H1 (cell line): ENCODE measurements at regions not wholly inside any gene's neighbourhood (a gene's known extent, or its start where the extent isn't known, plus 50 kb on each side); places are given as distances from the start of the nearest gene placed in this dataset.

ENCODE experiments used
- CTCF ChIA-PET: fragments of 300-600 bp; sonication (Branson Sonifier 250); formaldehyde crosslinking; loops from one replicate; lab custom pipeline; 2021; ENCODE audit not compliant: partially characterized antibody; lab: Charles Lee
- POLR2A ChIA-PET: fragments of 300-600 bp; sonication (Branson Sonifier 250); formaldehyde crosslinking; loops from one replicate; lab custom pipeline; 2021; ENCODE audit warnings: inconsistent platforms; ENCODE audit not compliant: partially characterized antibody; lab: Charles Lee
- DNase-seq, 2 experiments: peaks; one replicate each; pipeline versions ENCODE4 v3.0.0 to v3.0.0-alpha.2; 2010 to 2022; ENCODE audit warnings: low spot score in 2 of 2, low read depth in 1 of 2, mixed read lengths in 1 of 2
- FAIRE-seq: peaks from 2 replicates; lab custom pipeline; 2011; peaks lifted over from hg19 to GRCh38; lab: Jason Lieb, UNC
- H2AFZ ChIP-seq: 2 replicates; pipeline ENCODE4 v1.8.1; 2012; ENCODE audit warnings: low read length, inconsistent platforms
- H2AK5ac ChIP-seq: 2 replicates; pipeline ENCODE4 v1.6.1; 2013; ENCODE audit warnings: low read depth, low read length
- H2BK120ac ChIP-seq: replicated peaks from 2 replicates; pipeline ENCODE3; 2013; ENCODE audit warnings: low read depth, low read length, inconsistent platforms
- H2BK12ac ChIP-seq: 2 replicates; pipeline ENCODE4 v1.6.1; 2013; ENCODE audit warnings: low read depth, low read length
- H2BK15ac ChIP-seq: 2 replicates; pipeline ENCODE4 v1.6.1; 2013; ENCODE audit warnings: low read length
- H2BK20ac ChIP-seq: 2 replicates; pipeline ENCODE4 v1.6.1; 2013; ENCODE audit warnings: low read length
- H2BK5ac ChIP-seq: 2 replicates; pipeline ENCODE4 v1.6.1; 2013; ENCODE audit warnings: low read depth, low read length
- H3K14ac ChIP-seq: 2 replicates; pipeline ENCODE4 v1.6.1; 2013; ENCODE audit warnings: inconsistent platforms; ENCODE audit not compliant: insufficient read length
- H3K18ac ChIP-seq: 2 replicates; pipeline ENCODE4 v1.6.1; 2013; ENCODE audit warnings: low read length; ENCODE audit errors: extremely low read depth
- H3K23ac ChIP-seq: 2 replicates; pipeline ENCODE4 v1.6.1; 2013; ENCODE audit warnings: inconsistent platforms; ENCODE audit not compliant: insufficient read length
- H3K23me2 ChIP-seq: 2 replicates; pipeline ENCODE4 v1.6.1; 2013; ENCODE audit warnings: low read depth, low read length
- H3K27ac ChIP-seq: 2 replicates; pipeline ENCODE4 v1.6.1; 2011; ENCODE audit warnings: low read depth, low read length, inconsistent platforms
- H3K27me3 ChIP-seq, 4 experiments: replicated peaks in 1 of 4; 1 replicate in 1 of 4; 2 replicates in 3 of 4; pipeline versions ENCODE4 v1.6.1 to v1.8.1; 2011 to 2013; ENCODE audit warnings: low read length in 3 of 4, mild to moderate bottlenecking in 3 of 4, inconsistent platforms in 2 of 4, mixed read lengths in 2 of 4, moderate library complexity in 1 of 4; ENCODE audit not compliant: control insufficient read depth in 3 of 4, insufficient read depth in 3 of 4; ENCODE audit errors: extremely low read depth in 1 of 4
- H3K36me3 ChIP-seq, 4 experiments: 2 replicates each; pipeline versions ENCODE4 v1.6.1 to v1.8.1; 2011 to 2013; ENCODE audit warnings: mild to moderate bottlenecking in 4 of 4, low read length in 3 of 4, moderate library complexity in 2 of 4, control low read depth in 1 of 4, inconsistent platforms in 1 of 4; ENCODE audit not compliant: insufficient read depth in 4 of 4, control insufficient read depth in 2 of 4
- H3K4ac ChIP-seq: replicated peaks from 2 replicates; pipeline ENCODE3; 2013; ENCODE audit warnings: low read length, low read depth, mixed read lengths, inconsistent platforms; ENCODE audit not compliant: insufficient read length
- H3K4me1 ChIP-seq, 4 experiments: replicated peaks in 1 of 4; 1 replicate in 1 of 4; 2 replicates in 3 of 4; pipeline versions ENCODE4 v1.6.1 to v1.8.1; 2011 to 2013; ENCODE audit warnings: low read length in 3 of 4, inconsistent platforms in 2 of 4, mixed read lengths in 1 of 4; ENCODE audit not compliant: insufficient read depth in 4 of 4, control insufficient read depth in 3 of 4
- H3K4me2 ChIP-seq, 2 experiments: 2 replicates each; pipeline versions ENCODE4 v1.6.1 to v1.8.1; 2011 to 2013; ENCODE audit warnings: low read depth in 2 of 2, low read length in 2 of 2, control low read depth in 1 of 2, inconsistent platforms in 1 of 2, mild to moderate bottlenecking in 1 of 2; ENCODE audit not compliant: insufficient read depth in 1 of 2
- H3K4me3 ChIP-seq, 4 experiments: fragments of 200-600, 300-600 bp in 1 of 4; sonication (generic), shearing (Covaris generic), sonication (Bioruptor Twin) in 1 of 4; 2 replicates each; pipeline versions ENCODE4 v1.5.1 to v1.8.1; 2011 to 2016; ENCODE audit warnings: low read length in 4 of 4, low read depth in 3 of 4, control low read depth in 2 of 4, inconsistent platforms in 2 of 4, mild to moderate bottlenecking in 2 of 4, mixed read lengths in 1 of 4, moderate library complexity in 1 of 4; ENCODE audit not compliant: insufficient read depth in 2 of 4; ENCODE audit errors: extremely low read depth in 1 of 4
- H3K56ac ChIP-seq: replicated peaks from 2 replicates; pipeline ENCODE3; 2013; ENCODE audit warnings: low read depth, mild to moderate bottlenecking, mixed read lengths, low read length, inconsistent platforms; ENCODE audit not compliant: insufficient read length
- H3K79me1 ChIP-seq: 2 replicates; pipeline ENCODE4 v1.6.1; 2013; ENCODE audit warnings: low read depth, low read length, control low read depth
- H3K79me2 ChIP-seq, 2 experiments: 2 replicates each; pipeline versions ENCODE4 v1.6.1 to v1.8.1; 2012 to 2013; ENCODE audit warnings: low read length in 2 of 2, mild to moderate bottlenecking in 2 of 2, inconsistent platforms in 1 of 2; ENCODE audit not compliant: insufficient read depth in 2 of 2, control insufficient read depth in 1 of 2
- H3K9ac ChIP-seq, 4 experiments: replicated peaks in 1 of 4; 1 replicate in 1 of 4; 2 replicates in 3 of 4; pipeline versions ENCODE4 v1.6.1 to v1.8.1; 2011 to 2013; ENCODE audit warnings: low read depth in 3 of 4, low read length in 3 of 4, control low read depth in 2 of 4, mild to moderate bottlenecking in 2 of 4, moderate library complexity in 2 of 4, inconsistent platforms in 1 of 4; ENCODE audit errors: extremely low read depth in 1 of 4
- H3K9me3 ChIP-seq, 2 experiments: 2 replicates each; pipeline versions ENCODE4 v1.6.1 to v1.8.1; 2012 to 2013; ENCODE audit warnings: mild to moderate bottlenecking in 2 of 2, moderate library complexity in 2 of 2, control low read depth in 1 of 2, inconsistent platforms in 1 of 2, low read depth in 1 of 2, low read length in 1 of 2, mixed read lengths in 1 of 2; ENCODE audit not compliant: insufficient read depth in 2 of 2
- H4K20me1 ChIP-seq, 2 experiments: replicated peaks in 1 of 2; 2 replicates each; pipeline versions ENCODE3 to v1.8.1; 2011 to 2013; ENCODE audit warnings: inconsistent platforms in 2 of 2, low read length in 2 of 2, mild to moderate bottlenecking in 1 of 2; ENCODE audit not compliant: insufficient read depth in 2 of 2, control insufficient read depth in 1 of 2
- H4K5ac ChIP-seq: 2 replicates; pipeline ENCODE4 v1.6.1; 2013; ENCODE audit warnings: low read length, low read depth, mixed read lengths, inconsistent platforms; ENCODE audit not compliant: insufficient read length
- H4K8ac ChIP-seq: 2 replicates; pipeline ENCODE4 v1.8.0; 2013; ENCODE audit warnings: mild to moderate bottlenecking, moderate library complexity, low read length, inconsistent platforms; ENCODE audit not compliant: insufficient read depth; ENCODE audit errors: extremely low read depth
- H4K91ac ChIP-seq: replicated peaks from 2 replicates; pipeline ENCODE3; 2013; ENCODE audit warnings: low read length, mixed read lengths, inconsistent platforms; ENCODE audit not compliant: insufficient read length
- CBX8 ChIP-seq: fragments of 300-800, 300-1000 bp; sonication (generic); IDR thresholded peaks from 2 replicates; pipeline ENCODE4 v1.7.1; 2016; ENCODE audit warnings: low read depth, low read length, borderline replicate concordance
- CHD1 ChIP-seq: IDR thresholded peaks from 2 replicates; pipeline ENCODE4 v1.6.1; 2012; ENCODE audit warnings: low read depth, low read length, improper control_type of control experiment
- HDAC2 ChIP-seq, 2 experiments: fragments of 300-600 bp in 1 of 2; sonication (generic) in 1 of 2; IDR thresholded peaks; 2 replicates each; pipeline ENCODE4 v1.6.1; 2011 to 2012; ENCODE audit warnings: low read depth in 2 of 2, low read length in 2 of 2, mild to moderate bottlenecking in 2 of 2, moderate library complexity in 2 of 2, borderline replicate concordance in 1 of 2, inconsistent platforms in 1 of 2
- MAX ChIP-seq: IDR thresholded peaks from 2 replicates; pipeline ENCODE4 v1.6.1; 2012; ENCODE audit warnings: inconsistent platforms
- RFX5 ChIP-seq: IDR thresholded peaks from 2 replicates; pipeline ENCODE4 v1.6.1; 2011; ENCODE audit warnings: low read depth, low read length, improper control_type of control experiment, borderline replicate concordance
- SAP30 ChIP-seq: fragments of 300-600 bp; sonication (generic); IDR thresholded peaks from 2 replicates; pipeline ENCODE4 v1.7.1; 2012; ENCODE audit warnings: low read length, moderate library complexity, mild to moderate bottlenecking, inconsistent platforms; ENCODE audit not compliant: insufficient read depth, insufficient replicate concordance
- TAF7 ChIP-seq: optimal IDR thresholded peaks from 2 replicates; pipeline ENCODE3; 2011; ENCODE audit warnings: low read depth, mild to moderate bottlenecking, inconsistent platforms, low read length, moderate library complexity, borderline replicate concordance

GRCh38 chr6:117022774-117023173 lies 145.7 kb downstream of the RFX6 start:
- POLR2A ChIA-PET, result no interaction called here
- H2BK120ac ChIP-seq, result no peak overlapping the region
- no peak overlapping the region for H2BK20ac ChIP-seq
- H2AK5ac ChIP-seq, result no peak overlapping the region
- no peak overlapping the region for H2BK5ac ChIP-seq
- no peak overlapping the region for H4K91ac ChIP-seq
- H2BK12ac ChIP-seq, result no peak overlapping the region
- CTCF ChIA-PET, result interaction anchor here (1.5 kb wide), 1 partner anchor 167 kb away, joined by 3 read pairs; no protein-coding TSS in a partner anchor
- H3K79me1 ChIP-seq, result no peaks in the 10 kb centered on the region
- H3K18ac ChIP-seq, result no peak overlapping the region
- H3K27me3 ChIP-seq, result no peaks in the 10 kb centered on the region
- no peak overlapping the region for H3K56ac ChIP-seq
- FAIRE-seq, result no peak
- no peak overlapping the region for H3K4me3 ChIP-seq
- no peak overlapping the region for H2AFZ ChIP-seq
- H4K8ac ChIP-seq, result no peak overlapping the region
- H3K4ac ChIP-seq, result no peak overlapping the region
- no peak overlapping the region for H3K14ac ChIP-seq
- no peak overlapping the region for H3K9ac ChIP-seq
- H2BK15ac ChIP-seq, result no peak overlapping the region
- no peak for DNase-seq
- H4K5ac ChIP-seq, result no peak overlapping the region
- H3K36me3 ChIP-seq, result no peaks in the 10 kb centered on the region
- no peak overlapping the region for H3K27ac ChIP-seq
- TF ChIP-seq TAF7, result no peak
- TF ChIP-seq RFX5, result no peak
- TF ChIP-seq MAX, result no peak
- TF ChIP-seq CBX8, result no peak
- TF ChIP-seq SAP30, result no peak
- no peak for TF ChIP-seq HDAC2 (IDR thresholded peaks at IDR 0.05; ENCODE audit: borderline replicate concordance in 1 of 2, low read depth in 2 of 2, low read length in 2 of 2)
- no peak for TF ChIP-seq CHD1
- TF ChIP-seq, all 59 proteins: peak for 0
- H3K9me3 ChIP-seq, result no peaks in the 10 kb centered on the region
- H3K23ac ChIP-seq, result no peak overlapping the region
- no peaks in the 10 kb centered on the region for H4K20me1 ChIP-seq
- H3K4me1 ChIP-seq, result no peaks in the 10 kb centered on the region
- H3K23me2 ChIP-seq, result no peaks in the 10 kb centered on the region
- H3K4me2 ChIP-seq, result no peak overlapping the region
- no peaks in the 10 kb centered on the region for H3K79me2 ChIP-seq
